ENCODE measurements at regions not wholly inside any gene's neighbourhood (a gene's known extent, or its start where the extent isn't known, plus 50 kb on each side); places are given as distances from the start of the nearest gene placed in this dataset.

- TF ChIP-seq, protein P1, sequence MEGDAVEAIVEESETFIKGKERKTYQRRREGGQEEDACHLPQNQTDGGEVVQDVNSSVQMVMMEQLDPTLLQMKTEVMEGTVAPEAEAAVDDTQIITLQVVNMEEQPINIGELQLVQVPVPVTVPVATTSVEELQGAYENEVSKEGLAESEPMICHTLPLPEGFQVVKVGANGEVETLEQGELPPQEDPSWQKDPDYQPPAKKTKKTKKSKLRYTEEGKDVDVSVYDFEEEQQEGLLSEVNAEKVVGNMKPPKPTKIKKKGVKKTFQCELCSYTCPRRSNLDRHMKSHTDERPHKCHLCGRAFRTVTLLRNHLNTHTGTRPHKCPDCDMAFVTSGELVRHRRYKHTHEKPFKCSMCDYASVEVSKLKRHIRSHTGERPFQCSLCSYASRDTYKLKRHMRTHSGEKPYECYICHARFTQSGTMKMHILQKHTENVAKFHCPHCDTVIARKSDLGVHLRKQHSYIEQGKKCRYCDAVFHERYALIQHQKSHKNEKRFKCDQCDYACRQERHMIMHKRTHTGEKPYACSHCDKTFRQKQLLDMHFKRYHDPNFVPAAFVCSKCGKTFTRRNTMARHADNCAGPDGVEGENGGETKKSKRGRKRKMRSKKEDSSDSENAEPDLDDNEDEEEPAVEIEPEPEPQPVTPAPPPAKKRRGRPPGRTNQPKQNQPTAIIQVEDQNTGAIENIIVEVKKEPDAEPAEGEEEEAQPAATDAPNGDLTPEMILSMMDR (IDR thresholded peaks at IDR 0.05) = no peak
- TF ChIP-seq POLR2A (IDR thresholded peaks at IDR 0.05) (no peak), POLR2AphosphoS5 (IDR thresholded peaks at IDR 0.05) (no peak)
Observed at GRCh38 chr5:3654515-3654914, 58.9 kb downstream of the IRX1 start.

Measured in prostate gland (tissue), 2 donors.